Activated CD4-positive, alpha-beta T cell treated with anti-CD3 and anti-CD28 coated beads, Interleukin-2, amount 10 ng/mL, durations not matched to agents 7 days and 5 days (primary cell): ENCODE measurements at regions not wholly inside any gene's neighbourhood (a gene's known extent, or its start where the extent isn't known, plus 50 kb on each side); places are given as distances from the start of the nearest gene placed in this dataset.

Experiments
- CTCF ChIA-PET: fragments of 350-600 bp; sonication (Branson Sonifier 250); formaldehyde crosslinking; loops from one replicate; lab custom pipeline; 2021; ENCODE audit warnings: antibody characterized with exemption; lab: Charles Lee
- POLR2A ChIA-PET: fragments of 350-600 bp; sonication (Branson Sonifier 250); formaldehyde crosslinking; loops from one replicate; lab custom pipeline; 2021; ENCODE audit warnings: antibody characterized with exemption; lab: Charles Lee
- DNase-seq: peaks from one replicate; pipeline ENCODE4 v3.0.0-alpha.2; 2020
- H3K27ac Mint-ChIP-seq: one replicate; pipeline ENCODE4 v1.8.0; 2021; ENCODE audit warnings: mild to moderate bottlenecking, moderate library complexity, mixed read lengths
- H3K27me3 Mint-ChIP-seq: one replicate; pipeline ENCODE4 v1.8.0; 2021; ENCODE audit warnings: mixed read lengths
- H3K36me3 Mint-ChIP-seq: one replicate; pipeline ENCODE4 v1.8.0; 2021; ENCODE audit warnings: low read depth, mixed read lengths
- H3K4me1 Mint-ChIP-seq: one replicate; pipeline ENCODE4 v1.8.0; 2021; ENCODE audit warnings: mixed read lengths
- H3K4me3 Mint-ChIP-seq: one replicate; pipeline ENCODE4 v1.8.0; 2021; ENCODE audit warnings: mild to moderate bottlenecking, moderate library complexity, mixed read lengths
- H3K9me3 Mint-ChIP-seq: one replicate; pipeline ENCODE4 v1.8.0; 2021; ENCODE audit warnings: mixed read lengths

- H3K4me3 Mint-ChIP-seq: no peak overlapping the region
- H3K27me3 Mint-ChIP-seq: no peaks in the 10 kb centered on the region
- no peaks in the 10 kb centered on the region for H3K4me1 Mint-ChIP-seq
- no peak overlapping the region for H3K27ac Mint-ChIP-seq
- CTCF ChIA-PET: no interaction called here
- POLR2A ChIA-PET: no interaction called here
- DNase-seq: no peak
- no peaks in the 10 kb centered on the region for H3K9me3 Mint-ChIP-seq
- no peaks in the 10 kb centered on the region for H3K36me3 Mint-ChIP-seq
Observed at GRCh38 chr11:29844701-29845379, 172.0 kb downstream of the KCNA4 start.

GRCh38 chr11:29844031-29844430 is 172.8 kb downstream of the KCNA4 start:
- H3K4me1 Mint-ChIP-seq: no peaks in the 10 kb centered on the region
- H3K27ac Mint-ChIP-seq: no peak overlapping the region
- no peaks in the 10 kb centered on the region for H3K27me3 Mint-ChIP-seq
- POLR2A ChIA-PET: no interaction called here
- no peak overlapping the region for H3K4me3 Mint-ChIP-seq
- DNase-seq: no peak
- CTCF ChIA-PET: no interaction called here
- H3K36me3 Mint-ChIP-seq: no peaks in the 10 kb centered on the region
- no peaks in the 10 kb centered on the region for H3K9me3 Mint-ChIP-seq

GRCh38 chr11:29842061-29842460 is 174.8 kb downstream of the KCNA4 start:
- Mint-ChIP-seq H3K27ac (no peak overlapping the region), H3K36me3 (no peaks in the 10 kb centered on the region), H3K9me3 (no peaks in the 10 kb centered on the region), H3K27me3 (no peaks in the 10 kb centered on the region), H3K4me3 (no peak overlapping the region), H3K4me1 (no peaks in the 10 kb centered on the region)
- DNase-seq: no peak
- CTCF ChIA-PET: interaction anchor here (1.0 kb wide), 1 partner anchor 12 kb away, joined by 3 read pairs; no protein-coding TSS in a partner anchor
- POLR2A ChIA-PET: no interaction called here

- ChIA-PET CTCF (no interaction called here), POLR2A (no interaction called here)
- no peak overlapping the region for H3K27ac Mint-ChIP-seq
- H3K9me3 Mint-ChIP-seq: peaks cover 12% of the 10 kb centered on the region
- no peaks in the 10 kb centered on the region for H3K36me3 Mint-ChIP-seq
- no peaks in the 10 kb centered on the region for H3K4me1 Mint-ChIP-seq
- H3K4me3 Mint-ChIP-seq: no peak overlapping the region
- no peaks in the 10 kb centered on the region for H3K27me3 Mint-ChIP-seq
- DNase-seq: no peak
Observed at GRCh38 chr11:29826878-29827277, 190.0 kb downstream of the KCNA4 start.

- CTCF ChIA-PET: no interaction called here
- POLR2A ChIA-PET: no interaction called here
- H3K27me3 Mint-ChIP-seq: no peaks in the 10 kb centered on the region
Observed at GRCh38 chr11:29816359-29816758, 200.5 kb downstream of the KCNA4 start.

GRCh38 chr11:29809121-29809520 is 207.7 kb downstream of the KCNA4 start:
- DNase-seq: no peak
- Mint-ChIP-seq H3K4me1 (no peaks in the 10 kb centered on the region), H3K9me3 (peaks cover 9% of the 10 kb centered on the region), H3K27me3 (no peaks in the 10 kb centered on the region), H3K4me3 (no peak overlapping the region), H3K36me3 (no peaks in the 10 kb centered on the region), H3K27ac (no peak overlapping the region)
- CTCF ChIA-PET: no interaction called here
- POLR2A ChIA-PET: no interaction called here

More at GRCh38 chr11:29816359-29816758, 200.5 kb downstream of the KCNA4 start:
- no peak for DNase-seq
- no peaks in the 10 kb centered on the region for H3K36me3 Mint-ChIP-seq
- no peaks in the 10 kb centered on the region for H3K4me1 Mint-ChIP-seq
- H3K27ac Mint-ChIP-seq: no peak overlapping the region
- H3K9me3 Mint-ChIP-seq: peaks cover 17% of the 10 kb centered on the region
- H3K4me3 Mint-ChIP-seq: no peak overlapping the region

- no peaks in the 10 kb centered on the region for H3K27me3 Mint-ChIP-seq
- POLR2A ChIA-PET: no interaction called here
- DNase-seq: no peak
- H3K4me3 Mint-ChIP-seq: no peak overlapping the region
- H3K36me3 Mint-ChIP-seq: no peaks in the 10 kb centered on the region
- CTCF ChIA-PET: no interaction called here
- no peaks in the 10 kb centered on the region for H3K4me1 Mint-ChIP-seq
- H3K9me3 Mint-ChIP-seq: peaks cover 3% of the 10 kb centered on the region
- no peak overlapping the region for H3K27ac Mint-ChIP-seq
Observed at GRCh38 chr11:29802522-29802921, 214.3 kb downstream of the KCNA4 start.

- Mint-ChIP-seq H3K36me3 (no peaks in the 10 kb centered on the region), H3K27me3 (no peaks in the 10 kb centered on the region), H3K27ac (no peak overlapping the region), H3K4me3 (no peak overlapping the region), H3K9me3 (peaks cover 3% of the 10 kb centered on the region), H3K4me1 (no peaks in the 10 kb centered on the region)
- DNase-seq: no peak
- ChIA-PET CTCF (no interaction called here), POLR2A (no interaction called here)
Observed at GRCh38 chr11:29801561-29801960, 215.3 kb downstream of the KCNA4 start.

GRCh38 chr11:29786092-29786491 is 230.7 kb downstream of the KCNA4 start:
- H3K27me3 Mint-ChIP-seq: no peaks in the 10 kb centered on the region
- ChIA-PET CTCF (no interaction called here), POLR2A (no interaction called here)
- no peak for DNase-seq
- no peaks in the 10 kb centered on the region for H3K4me1 Mint-ChIP-seq
- no peak overlapping the region for H3K27ac Mint-ChIP-seq
- H3K9me3 Mint-ChIP-seq: peaks cover 3% of the 10 kb centered on the region
- no peaks in the 10 kb centered on the region for H3K36me3 Mint-ChIP-seq
- no peak overlapping the region for H3K4me3 Mint-ChIP-seq

GRCh38 chr11:29783506-29783905 is 233.3 kb downstream of the KCNA4 start:
- Mint-ChIP-seq H3K36me3 (no peaks in the 10 kb centered on the region), H3K27ac (no peak overlapping the region), H3K27me3 (no peaks in the 10 kb centered on the region), H3K4me3 (no peak overlapping the region), H3K4me1 (no peaks in the 10 kb centered on the region), H3K9me3 (no peaks in the 10 kb centered on the region)
- ChIA-PET POLR2A (no interaction called here), CTCF (no interaction called here)
- no peak for DNase-seq

GRCh38 chr11:29782447-29782846 is 234.4 kb downstream of the KCNA4 start:
- POLR2A ChIA-PET: no interaction called here
- Mint-ChIP-seq H3K4me3 (no peak overlapping the region), H3K9me3 (no peaks in the 10 kb centered on the region), H3K27ac (no peak overlapping the region), H3K27me3 (no peaks in the 10 kb centered on the region), H3K4me1 (no peaks in the 10 kb centered on the region), H3K36me3 (no peaks in the 10 kb centered on the region)
- DNase-seq: no peak
- CTCF ChIA-PET: no interaction called here

GRCh38 chr11:29781268-29781667 is 235.6 kb downstream of the KCNA4 start:
- H3K9me3 Mint-ChIP-seq: peaks cover 1% of the 10 kb centered on the region
- H3K4me3 Mint-ChIP-seq: no peak overlapping the region
- no peak overlapping the region for H3K27ac Mint-ChIP-seq
- DNase-seq: no peak
- no peaks in the 10 kb centered on the region for H3K27me3 Mint-ChIP-seq
- ChIA-PET POLR2A (no interaction called here), CTCF (no interaction called here)
- no peaks in the 10 kb centered on the region for H3K36me3 Mint-ChIP-seq
- H3K4me1 Mint-ChIP-seq: no peaks in the 10 kb centered on the region

GRCh38 chr11:29780756-29781155 is 236.1 kb downstream of the KCNA4 start:
- Mint-ChIP-seq H3K36me3 (no peaks in the 10 kb centered on the region), H3K4me1 (no peaks in the 10 kb centered on the region), H3K27me3 (no peaks in the 10 kb centered on the region), H3K4me3 (no peak overlapping the region), H3K9me3 (peaks cover 2% of the 10 kb centered on the region), H3K27ac (no peak overlapping the region)
- ChIA-PET POLR2A (no interaction called here), CTCF (no interaction called here)
- DNase-seq: no peak

GRCh38 chr11:29773656-29774264 is 243.1 kb downstream of the KCNA4 start:
- Mint-ChIP-seq H3K36me3 (no peaks in the 10 kb centered on the region), H3K4me1 (no peaks in the 10 kb centered on the region), H3K27ac (no peak overlapping the region), H3K9me3 (peaks cover 14% of the 10 kb centered on the region), H3K27me3 (no peaks in the 10 kb centered on the region), H3K4me3 (no peak overlapping the region)
- DNase-seq: no peak
- ChIA-PET POLR2A (no interaction called here), CTCF (no interaction called here)
